OCI-LY1 (cell line): ENCODE measurements at regions not wholly inside any gene's neighbourhood (a gene's known extent, or its start where the extent isn't known, plus 50 kb on each side); places are given as distances from the start of the nearest gene placed in this dataset.

Source experiments
- H2AFZ ChIP-seq: fragments of 200-600 bp; sonication (generic), shearing (Covaris generic); 2 replicates; pipeline ENCODE4 v1.6.0; 2014; ENCODE audit warnings: antibody characterized with exemption, mild to moderate bottlenecking, low read length
- H3F3A ChIP-seq: fragments of 200-600 bp; sonication (generic), shearing (Covaris generic); 2 replicates; pipeline ENCODE4 v1.6.0; 2014; ENCODE audit warnings: mild to moderate bottlenecking, antibody characterized with exemption, low read length, moderate library complexity; ENCODE audit not compliant: insufficient read depth
- H3K27ac ChIP-seq: fragments of 200-600 bp; sonication (generic); 2 replicates; pipeline ENCODE4 v1.5.1; 2014; ENCODE audit warnings: low read length, mixed run types, mild to moderate bottlenecking, low read depth; ENCODE audit not compliant: poor library complexity, severe bottlenecking
- H3K27me3 ChIP-seq: fragments of 200-600 bp; sonication (generic); 2 replicates; pipeline ENCODE4 v1.6.0; 2014; ENCODE audit warnings: antibody characterized with exemption, mild to moderate bottlenecking, low read length, moderate library complexity; ENCODE audit not compliant: insufficient read depth
- H3K36me3 ChIP-seq: fragments of 200-600 bp; sonication (generic); 2 replicates; pipeline ENCODE4 v1.6.1; 2014; ENCODE audit warnings: mild to moderate bottlenecking, antibody characterized with exemption, low read length, moderate library complexity, mixed read lengths; ENCODE audit not compliant: insufficient read depth
- H3K4me1 ChIP-seq: fragments of 200-600 bp; sonication (generic); 2 replicates; pipeline ENCODE4 v1.5.1; 2014; ENCODE audit warnings: mild to moderate bottlenecking, low read length, moderate library complexity; ENCODE audit not compliant: insufficient read depth, severe bottlenecking
- H3K4me2 ChIP-seq: fragments of 200-600 bp; sonication (generic), shearing (Covaris generic); 2 replicates; pipeline ENCODE4 v1.6.1; 2014; ENCODE audit warnings: low read length
- H3K4me3 ChIP-seq: fragments of 200-600 bp; sonication (generic); 2 replicates; pipeline ENCODE4 v1.5.1; 2014; ENCODE audit warnings: low read length, low read depth, mild to moderate bottlenecking, mixed read lengths; ENCODE audit not compliant: poor library complexity, severe bottlenecking
- H3K79me2 ChIP-seq: fragments of 200-600 bp; shearing (Covaris generic); 2 replicates; pipeline ENCODE4 v1.6.1; 2016; ENCODE audit warnings: mixed run types, low read length, mixed read lengths; ENCODE audit not compliant: insufficient read depth
- H3K9ac ChIP-seq: fragments of 200-600 bp; sonication (generic), shearing (Covaris generic); 2 replicates; pipeline ENCODE4 v1.6.1; 2014; ENCODE audit warnings: mild to moderate bottlenecking, low read length, mixed read lengths
- H3K9me2 ChIP-seq: fragments of 200-600 bp; sonication (generic), shearing (Covaris generic); 2 replicates; pipeline ENCODE4 v1.6.1; 2014; ENCODE audit warnings: low read depth, mild to moderate bottlenecking, low read length, mixed read lengths
- H3K9me3 ChIP-seq: fragments of 200-600 bp; shearing (Covaris generic); 2 replicates; pipeline ENCODE4 v1.6.1; 2014; ENCODE audit warnings: low read length, mixed read lengths
- H4K20me1 ChIP-seq: fragments of 200-600 bp; sonication (generic), shearing (Covaris generic); 2 replicates; pipeline ENCODE4 v1.6.0; 2016; ENCODE audit warnings: mild to moderate bottlenecking, low read length; ENCODE audit not compliant: insufficient read depth
- CTCF ChIP-seq: fragments of 200-600 bp; sonication (generic), shearing (Covaris generic); IDR thresholded peaks from 2 replicates; pipeline ENCODE4 v1.5.1; 2017; ENCODE audit warnings: mild to moderate bottlenecking, antibody characterized with exemption, low read length, moderate library complexity, mixed read lengths
- EZH2 ChIP-seq: fragments of 200-600 bp; sonication (generic), shearing (Covaris generic); IDR thresholded peaks from 2 replicates; pipeline ENCODE4 v1.8.0; 2017; ENCODE audit warnings: borderline replicate concordance, mixed run types, mild to moderate bottlenecking, antibody characterized with exemption, low read length, moderate library complexity, mixed read lengths

- Histone ChIP-seq H3K27ac (no peak overlapping the region), H3K4me1 (no peaks in the 10 kb centered on the region), H3F3A (no peaks in the 10 kb centered on the region), H3K4me2 (no peak overlapping the region), H3K9ac (no peak overlapping the region), H2AFZ (no peak overlapping the region), H3K27me3 (no peaks in the 10 kb centered on the region), H3K36me3 (no peaks in the 10 kb centered on the region), H3K9me3 (no peaks in the 10 kb centered on the region), H3K4me3 (no peak overlapping the region), H4K20me1 (no peaks in the 10 kb centered on the region), H3K9me2 (no peaks in the 10 kb centered on the region), H3K79me2 (no peaks in the 10 kb centered on the region)
- TF ChIP-seq EZH2 (no peak), CTCF (no peak)
These were observed 190.3 kb upstream of the SLC24A3 start for GRCh38 chr20:19022118-19022575.

- Histone ChIP-seq H3K4me1 (no peaks in the 10 kb centered on the region), H3K27me3 (no peaks in the 10 kb centered on the region), H4K20me1 (no peaks in the 10 kb centered on the region), H3K9me3 (no peaks in the 10 kb centered on the region), H2AFZ (no peak overlapping the region), H3K36me3 (no peaks in the 10 kb centered on the region), H3F3A (no peaks in the 10 kb centered on the region), H3K27ac (no peak overlapping the region), H3K9me2 (no peaks in the 10 kb centered on the region), H3K9ac (no peak overlapping the region), H3K79me2 (no peaks in the 10 kb centered on the region), H3K4me2 (no peak overlapping the region), H3K4me3 (no peak overlapping the region)
- TF ChIP-seq CTCF = no peak
These were observed 189.5 kb upstream of the SLC24A3 start for GRCh38 chr20:19022791-19023448.

GRCh38 chr20:19024296-19025035, 188.0 kb upstream of the SLC24A3 start:
- Histone ChIP-seq H3K36me3 (no peaks in the 10 kb centered on the region), H4K20me1 (no peaks in the 10 kb centered on the region), H3K9me2 (no peaks in the 10 kb centered on the region), H3K9me3 (no peaks in the 10 kb centered on the region), H3K79me2 (no peaks in the 10 kb centered on the region), H3F3A (no peaks in the 10 kb centered on the region), H3K27me3 (no peaks in the 10 kb centered on the region), H3K4me1 (no peaks in the 10 kb centered on the region), H2AFZ (no peak overlapping the region), H3K27ac (no peak overlapping the region), H3K4me2 (no peak overlapping the region), H3K4me3 (no peak overlapping the region), H3K9ac (no peak overlapping the region)
- no peak for TF ChIP-seq CTCF
- no peak for TF ChIP-seq EZH2
